Osteocyte (in vitro differentiated cells): ENCODE measurements at regions not wholly inside any gene's neighbourhood (a gene's known extent, or its start where the extent isn't known, plus 50 kb on each side); places are given as distances from the start of the nearest gene placed in this dataset.

Experiments
- DNase-seq: peaks from one replicate; pipeline ENCODE4 v3.0.0; 2021; ENCODE audit warnings: mixed read lengths; ENCODE audit not compliant: unreplicated experiment; ENCODE audit errors: extremely low spot score
- H3K27ac Mint-ChIP-seq: one replicate; pipeline ENCODE4 v1.8.0; 2021; ENCODE audit warnings: mild to moderate bottlenecking, mixed read lengths; ENCODE audit not compliant: unreplicated experiment
- H3K27me3 Mint-ChIP-seq: one replicate; pipeline ENCODE4 v1.8.0; 2021; ENCODE audit warnings: mixed read lengths; ENCODE audit not compliant: unreplicated experiment
- H3K36me3 Mint-ChIP-seq: one replicate; pipeline ENCODE4 v1.8.0; 2021; ENCODE audit warnings: mixed read lengths; ENCODE audit not compliant: unreplicated experiment
- H3K4me1 Mint-ChIP-seq: one replicate; pipeline ENCODE4 v1.8.0; 2021; ENCODE audit warnings: mixed read lengths; ENCODE audit not compliant: unreplicated experiment
- H3K4me3 Mint-ChIP-seq: one replicate; pipeline ENCODE4 v1.8.0; 2021; ENCODE audit warnings: mild to moderate bottlenecking, moderate library complexity, mixed read lengths; ENCODE audit not compliant: unreplicated experiment
- H3K9me3 Mint-ChIP-seq: one replicate; pipeline ENCODE4 v1.8.0; 2021; ENCODE audit warnings: mixed read lengths; ENCODE audit not compliant: unreplicated experiment
- CTCF ChIP-seq: fragments of 200-600 bp; sonication (generic); IDR thresholded peaks from 2 replicates; pipeline ENCODE4 v1.5.0; 2021; ENCODE audit warnings: antibody characterized with exemption, mild to moderate bottlenecking, moderate library complexity

- H3K4me1 Mint-ChIP-seq: no peaks in the 10 kb centered on the region
- no peak for TF ChIP-seq CTCF
- H3K36me3 Mint-ChIP-seq: no peaks in the 10 kb centered on the region
- H3K27ac Mint-ChIP-seq: no peak overlapping the region
- H3K4me3 Mint-ChIP-seq: no peak overlapping the region
- H3K9me3 Mint-ChIP-seq: no peaks in the 10 kb centered on the region
- peaks cover 22% of the 10 kb centered on the region for H3K27me3 Mint-ChIP-seq
- DNase-seq: no peak
Measured at GRCh38 chr3:46096336-46096735, 69.1 kb upstream of the XCR1 start.

- DNase-seq: no peak
- no peak overlapping the region for H3K4me3 Mint-ChIP-seq
- H3K9me3 Mint-ChIP-seq: no peaks in the 10 kb centered on the region
- TF ChIP-seq CTCF: no peak
- no peaks in the 10 kb centered on the region for H3K36me3 Mint-ChIP-seq
- H3K27ac Mint-ChIP-seq: no peak overlapping the region
- H3K27me3 Mint-ChIP-seq: peaks cover 18% of the 10 kb centered on the region
- H3K4me1 Mint-ChIP-seq: no peaks in the 10 kb centered on the region
Measured at GRCh38 chr3:46095307-46095706, 68.0 kb upstream of the XCR1 start.

- DNase-seq: no peak
- Mint-ChIP-seq H3K27me3 (peaks cover 17% of the 10 kb centered on the region), H3K27ac (no peak overlapping the region), H3K4me3 (no peak overlapping the region), H3K36me3 (no peaks in the 10 kb centered on the region), H3K9me3 (no peaks in the 10 kb centered on the region), H3K4me1 (no peaks in the 10 kb centered on the region)
- TF ChIP-seq CTCF: no peak
Measured at GRCh38 chr3:46094506-46094905, 67.2 kb upstream of the XCR1 start.

- Mint-ChIP-seq H3K9me3 (no peaks in the 10 kb centered on the region), H3K36me3 (no peaks in the 10 kb centered on the region)
Measured at GRCh38 chr3:46093966-46094365, 66.7 kb upstream of the XCR1 start.

GRCh38 chr3:46093327-46093942, 66.2 kb upstream of the XCR1 start:
- no peak overlapping the region for H3K4me3 Mint-ChIP-seq
- no peaks in the 10 kb centered on the region for H3K4me1 Mint-ChIP-seq

More at GRCh38 chr3:46093966-46094365, 66.7 kb upstream of the XCR1 start:
- Mint-ChIP-seq H3K4me3 (no peak overlapping the region), H3K27me3 (peaks cover 14% of the 10 kb centered on the region), H3K4me1 (no peaks in the 10 kb centered on the region), H3K27ac (no peak overlapping the region)
- DNase-seq: no peak
- no peak for TF ChIP-seq CTCF

More at GRCh38 chr3:46093327-46093942, 66.2 kb upstream of the XCR1 start:
- no peaks in the 10 kb centered on the region for H3K9me3 Mint-ChIP-seq
- no peak for DNase-seq
- H3K27me3 Mint-ChIP-seq: peaks cover 14% of the 10 kb centered on the region
- H3K36me3 Mint-ChIP-seq: no peaks in the 10 kb centered on the region
- no peak overlapping the region for H3K27ac Mint-ChIP-seq
- TF ChIP-seq CTCF: no peak
